NCI-H2227 (cell line): ENCODE measurements at regions not wholly inside any gene's neighbourhood (a gene's known extent, or its start where the extent isn't known, plus 50 kb on each side); places are given as distances from the start of the nearest gene placed in this dataset.
"Not testable (repeated sequence)": the region's sequence is repeated elsewhere in the genome, so short reads cannot be mapped to it uniquely, and the experiment has no call there.

ENCODE experiments used
- DNase-seq: peaks from one replicate; lab custom pipeline; 2025; ENCODE audit not compliant: unreplicated experiment; lab: John Stamatoyannopoulos, UW

- DNase-seq = no peak
Measured at GRCh38 chr5:12611132-12611531, 706.9 kb upstream of the CTNND2 start.

GRCh38 chr5:12607817-12608216, 703.6 kb upstream of the CTNND2 start:
- DNase-seq = not testable (repeated sequence)

DNA sequence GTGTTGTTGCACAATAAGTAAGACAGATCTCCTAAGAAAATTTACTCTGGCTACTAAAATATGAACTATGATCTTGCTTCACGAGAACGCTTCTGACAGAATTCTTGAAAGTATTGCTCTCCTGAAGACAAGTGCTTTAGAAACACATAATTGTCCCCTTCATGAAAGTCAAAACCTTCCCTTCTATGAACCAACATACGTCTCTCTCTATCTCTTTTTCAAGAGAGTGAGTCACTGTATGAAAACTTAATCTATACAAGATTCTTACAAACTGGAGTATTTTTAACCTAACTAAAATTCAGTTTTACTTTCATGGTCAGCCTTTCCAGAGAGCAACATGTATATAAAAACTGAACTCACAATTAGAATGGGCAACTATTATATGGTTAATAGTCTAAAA, 688.0 kb upstream of the CTNND2 start:
- DNase-seq = no peak

GRCh38 chr5:12586406-12586805, 682.2 kb upstream of the CTNND2 start:
- no peak for DNase-seq

- DNase-seq = not testable (repeated sequence)
Measured at GRCh38 chr5:12578803-12579202, 674.6 kb upstream of the CTNND2 start.

GRCh38 chr5:12576953-12577352, 672.7 kb upstream of the CTNND2 start:
- DNase-seq = not testable (repeated sequence)

GRCh38 chr5:12574298-12575093, 670.2 kb upstream of the CTNND2 start:
- DNase-seq = peak; percentile 96

- peak; percentile 29 for DNase-seq
Measured at GRCh38 chr5:12573916-12574297, 669.7 kb upstream of the CTNND2 start.

DNA sequence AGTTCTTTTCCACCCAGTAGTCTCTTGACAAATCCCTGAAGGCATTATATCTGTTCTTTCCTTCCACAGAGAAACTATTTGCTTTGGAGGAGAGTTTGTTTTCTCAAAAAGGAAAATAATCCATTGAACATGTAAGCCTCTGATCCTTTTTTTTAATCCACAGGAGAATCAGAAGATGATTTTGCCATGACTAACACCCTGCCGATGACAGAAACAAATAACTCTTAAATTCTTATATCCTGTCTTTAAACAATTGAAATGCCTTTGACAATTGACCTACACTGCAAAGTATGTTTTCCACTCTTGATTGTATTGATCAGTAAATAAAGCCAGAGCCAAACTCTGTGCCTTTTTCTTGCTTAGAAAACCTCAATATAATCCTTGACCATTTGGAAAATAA, 666.4 kb upstream of the CTNND2 start:
- DNase-seq = no peak

GRCh38 chr5:12566441-12566840, 662.2 kb upstream of the CTNND2 start:
- DNase-seq = no peak

DNA sequence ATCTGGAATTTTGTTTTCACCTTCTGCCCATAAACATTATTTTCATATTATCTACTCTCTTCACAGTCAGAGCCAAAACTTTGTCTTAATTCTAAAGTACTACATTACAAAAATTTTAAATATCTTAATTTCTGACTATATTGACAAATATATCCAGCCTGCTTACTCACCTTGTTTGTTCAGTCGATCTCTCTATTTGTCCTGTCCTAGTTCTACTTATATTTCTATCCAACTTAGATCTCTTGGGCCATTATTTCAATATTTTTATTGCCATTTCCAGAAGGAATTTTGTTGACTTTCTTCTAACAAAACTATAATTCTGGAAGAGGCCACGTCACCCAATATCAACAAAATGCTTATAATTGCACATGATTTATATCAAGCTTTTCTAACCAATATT, 652.8 kb upstream of the CTNND2 start:
- DNase-seq = no peak

- DNase-seq = no peak
Measured at GRCh38 chr5:12526113-12526512, 621.9 kb upstream of the CTNND2 start.

GRCh38 chr5:12522116-12522515, 617.9 kb upstream of the CTNND2 start:
- no peak for DNase-seq

GRCh38 chr5:12504983-12505382, 600.7 kb upstream of the CTNND2 start:
- DNase-seq = not testable (repeated sequence)

DNA sequence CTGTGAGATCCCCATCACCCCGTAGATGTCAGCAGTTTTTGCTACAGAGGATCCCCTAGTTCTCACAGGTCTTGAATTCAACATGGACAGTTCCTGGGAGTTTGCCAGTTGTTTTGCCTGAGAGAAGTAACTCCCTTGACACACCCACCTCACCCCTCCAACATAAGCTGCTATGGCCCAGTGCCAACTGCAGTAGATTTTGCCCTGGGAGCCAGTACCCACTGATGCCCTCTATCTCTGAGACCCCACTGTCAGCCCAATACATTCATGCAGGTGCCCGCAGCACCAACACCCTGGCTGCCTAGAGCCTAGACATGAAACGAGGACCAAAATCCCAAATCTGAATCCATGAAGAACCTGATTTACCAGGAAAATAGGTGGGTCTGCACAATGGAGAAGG, 583.9 kb upstream of the CTNND2 start:
- DNase-seq = no peak

DNA sequence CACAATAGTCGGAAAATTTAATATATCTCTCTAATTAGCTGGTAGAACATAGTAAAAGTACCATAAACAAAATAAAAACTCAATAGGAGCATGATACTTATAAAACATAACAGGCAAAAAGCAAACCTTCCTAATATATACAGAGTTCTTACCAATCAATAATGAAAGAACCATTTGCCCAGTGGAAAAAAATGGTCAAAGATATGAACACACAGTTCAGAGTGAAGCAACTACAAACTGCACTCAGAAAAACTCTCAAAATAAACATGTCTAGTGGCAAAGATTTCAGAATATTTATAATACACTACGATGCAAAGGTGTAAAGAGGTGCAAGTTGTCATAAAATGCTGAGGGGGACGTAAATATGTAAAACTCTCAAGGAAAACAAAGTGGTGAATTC, 576.2 kb upstream of the CTNND2 start:
- DNase-seq = no peak

DNA sequence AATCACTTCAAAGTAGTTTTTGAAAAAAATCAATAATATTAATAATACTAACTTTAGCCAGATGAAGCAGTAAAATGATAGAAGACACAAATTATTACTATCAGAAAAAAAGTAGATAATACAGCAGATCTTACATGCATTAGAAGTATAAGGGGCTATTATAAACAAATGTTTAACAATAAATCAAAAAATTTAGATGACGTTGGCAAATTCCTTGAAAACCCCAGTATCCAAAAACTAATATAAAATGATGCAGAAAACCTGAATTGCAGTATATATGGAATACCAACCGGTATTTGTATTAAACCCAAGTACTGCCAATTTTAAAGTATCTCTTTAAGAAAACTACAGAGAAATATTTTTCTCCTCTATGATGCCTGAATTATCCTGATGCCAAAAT, 573.3 kb upstream of the CTNND2 start:
- no peak for DNase-seq

GRCh38 chr5:12467799-12468198, 563.6 kb upstream of the CTNND2 start:
- DNase-seq = no peak

GRCh38 chr5:12460493-12461261, 556.4 kb upstream of the CTNND2 start:
- DNase-seq = no peak

- no peak for DNase-seq
Measured at GRCh38 chr5:12459326-12459725, 555.1 kb upstream of the CTNND2 start.

DNA sequence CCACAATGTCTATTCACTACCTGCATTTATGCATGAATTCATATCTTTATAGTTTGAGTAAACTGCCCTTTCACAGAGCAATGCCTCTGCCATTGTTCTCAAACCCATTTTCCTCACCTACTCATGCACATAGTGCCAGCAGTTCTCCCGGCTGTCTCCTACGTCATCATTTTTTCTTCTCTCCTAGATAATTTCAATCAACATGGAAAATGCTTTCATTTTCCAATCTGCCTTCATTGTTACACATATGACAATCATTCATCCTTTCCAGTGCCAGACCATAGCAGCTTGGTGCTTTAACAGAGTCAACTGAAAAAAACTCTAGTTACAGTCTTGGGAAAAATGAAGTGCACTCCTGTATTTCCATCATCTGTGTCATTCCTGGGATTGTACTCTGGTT, 514.8 kb upstream of the CTNND2 start:
- no peak for DNase-seq

- DNase-seq = peak; percentile 72
Measured at GRCh38 chr5:12413585-12413984, 509.3 kb upstream of the CTNND2 start.
